OCI-LY3 (cell line): ENCODE measurements at regions not wholly inside any gene's neighbourhood (a gene's known extent, or its start where the extent isn't known, plus 50 kb on each side); places are given as distances from the start of the nearest gene placed in this dataset.

Experiments used
- H2AFZ ChIP-seq: fragments of 200-600, 300-600 bp; shearing (Covaris generic); 2 replicates; pipeline ENCODE4 v1.6.0; 2014; ENCODE audit warnings: antibody characterized with exemption, low read depth, low read length
- H3K27ac ChIP-seq: fragments of 200-600, 300-600 bp; sonication (generic); 2 replicates; pipeline ENCODE4 v1.5.1; 2014; ENCODE audit warnings: mild to moderate bottlenecking, low read length, moderate library complexity, mixed read lengths
- H3K27me3 ChIP-seq: fragments of 200-600, 300-600 bp; sonication (generic); 2 replicates; pipeline ENCODE4 v1.6.1; 2014; ENCODE audit warnings: low read depth, low read length, mixed read lengths
- H3K36me3 ChIP-seq: fragments of 200-600, 300-600 bp; sonication (generic); replicated peaks from 2 replicates; pipeline ENCODE3; 2014; ENCODE audit warnings: low read depth, low read length, mixed read lengths
- H3K4me1 ChIP-seq: fragments of 300-600, 200-600 bp; sonication (generic); 2 replicates; pipeline ENCODE4 v1.6.1; 2014; ENCODE audit warnings: low read length, mixed read lengths
- H3K4me2 ChIP-seq: fragments of 200-600, 300-600 bp; sonication (generic); 2 replicates; pipeline ENCODE4 v1.6.1; 2014; ENCODE audit warnings: low read length, mixed read lengths
- H3K4me3 ChIP-seq: fragments of 300-600, 200-600 bp; sonication (generic); 2 replicates; pipeline ENCODE4 v1.5.1; 2014; ENCODE audit warnings: antibody characterized with exemption, mild to moderate bottlenecking, low read length, moderate library complexity
- H3K79me2 ChIP-seq: fragments of 300-600, 200-600 bp; shearing (Covaris generic); 2 replicates; pipeline ENCODE4 v1.6.1; 2014; ENCODE audit warnings: mild to moderate bottlenecking, low read length, mixed read lengths
- H3K9ac ChIP-seq: fragments of 300-600, 200-600 bp; shearing (Covaris generic); 2 replicates; pipeline ENCODE4 v1.6.0; 2014; ENCODE audit warnings: mild to moderate bottlenecking, low read length, moderate library complexity
- H3K9me3 ChIP-seq: fragments of 200-600, 300-600 bp; shearing (Covaris generic); 2 replicates; pipeline ENCODE4 v1.6.1; 2014; ENCODE audit warnings: low read length, mixed read lengths; ENCODE audit not compliant: insufficient read depth
- H4K20me1 ChIP-seq: fragments of 200-600, 300-600 bp; sonication (generic); 2 replicates; pipeline ENCODE4 v1.6.1; 2016; ENCODE audit warnings: low read length, mixed read lengths; ENCODE audit not compliant: insufficient read depth
- CTCF ChIP-seq: fragments of 200-600, 300-600 bp; sonication (generic); IDR thresholded peaks from 2 replicates; pipeline ENCODE4 v1.5.1; 2014; ENCODE audit warnings: antibody characterized with exemption, low read length, low read depth
- EZH2phosphoT487 ChIP-seq: fragments of 200-600 bp; shearing (Covaris generic); IDR thresholded peaks from 2 replicates; pipeline ENCODE4 v1.6.1; 2018; ENCODE audit warnings: antibody characterized with exemption, mixed run types, low read depth

GRCh38 chr2:144248350-144249034, 271.4 kb downstream of the ZEB2 start:
- Histone ChIP-seq H3K9ac (peak overlapping the region; percentile 36), H3K36me3 (peaks cover 7% of the 10 kb centered on the region), H3K4me2 (peak overlapping the region; percentile 68), H3K27me3 (no peaks in the 10 kb centered on the region), H3K4me1 (peaks cover 31% of the 10 kb centered on the region), H3K4me3 (peak overlapping the region; percentile 54), H3K79me2 (peaks cover 14% of the 10 kb centered on the region), H3K9me3 (peaks cover 8% of the 10 kb centered on the region), H4K20me1 (no peaks in the 10 kb centered on the region), H2AFZ (no peak overlapping the region), H3K27ac (peak overlapping the region; percentile 70)
- TF ChIP-seq CTCF (no peak), EZH2phosphoT487 (no peak)

GRCh38 chr2:144244938-144245337, 275.0 kb downstream of the ZEB2 start:
- Histone ChIP-seq H3K79me2 (peaks cover 20% of the 10 kb centered on the region), H3K36me3 (no peaks in the 10 kb centered on the region), H3K9me3 (no peaks in the 10 kb centered on the region), H3K4me3 (no peak overlapping the region), H2AFZ (no peak overlapping the region), H4K20me1 (no peaks in the 10 kb centered on the region), H3K27me3 (no peaks in the 10 kb centered on the region), H3K4me2 (no peak overlapping the region), H3K27ac (no peak overlapping the region), H3K9ac (no peak overlapping the region), H3K4me1 (peaks cover 56% of the 10 kb centered on the region)
- no peak for TF ChIP-seq CTCF
- no peak for TF ChIP-seq EZH2phosphoT487

GRCh38 chr2:144242311-144242710, 277.6 kb downstream of the ZEB2 start:
- Histone ChIP-seq H3K27me3 (no peaks in the 10 kb centered on the region), H2AFZ (no peak overlapping the region), H3K4me1 (peaks cover 56% of the 10 kb centered on the region), H3K27ac (no peak overlapping the region), H3K4me3 (no peak overlapping the region), H4K20me1 (no peaks in the 10 kb centered on the region), H3K9ac (no peak overlapping the region), H3K36me3 (no peaks in the 10 kb centered on the region), H3K4me2 (peak overlapping the region; percentile 69; the same call in 1 of the 2 replicates), H3K79me2 (peaks cover 35% of the 10 kb centered on the region), H3K9me3 (no peaks in the 10 kb centered on the region)
- TF ChIP-seq CTCF: no peak
- TF ChIP-seq EZH2phosphoT487: no peak

GRCh38 chr2:144241801-144242200, 278.1 kb downstream of the ZEB2 start:
- H2AFZ ChIP-seq: no peak overlapping the region
- H3K4me1 ChIP-seq: peaks cover 56% of the 10 kb centered on the region
- H3K9ac ChIP-seq: 0 out of 2 replicates have a peak overlapping the region, but pooled peaks have one; percentile 47
- peak overlapping the region; percentile 86 for H3K27ac ChIP-seq
- H3K79me2 ChIP-seq: peaks cover 35% of the 10 kb centered on the region
- H3K9me3 ChIP-seq: no peaks in the 10 kb centered on the region
- H3K27me3 ChIP-seq: no peaks in the 10 kb centered on the region
- no peaks in the 10 kb centered on the region for H4K20me1 ChIP-seq
- TF ChIP-seq CTCF (no peak), EZH2phosphoT487 (no peak)
- H3K4me2 ChIP-seq: peak overlapping the region; percentile 69
- H3K36me3 ChIP-seq: no peaks in the 10 kb centered on the region
- H3K4me3 ChIP-seq: no peak overlapping the region
